Umbilical cord (tissue), 1 donor: ENCODE measurements at regions not wholly inside any gene's neighbourhood (a gene's known extent, or its start where the extent isn't known, plus 50 kb on each side); places are given as distances from the start of the nearest gene placed in this dataset.

Source experiments
- DNase-seq: peaks from one replicate; pipeline ENCODE4 v3.0.0-alpha.2; 2015; ENCODE audit warnings: low spot score

DNA sequence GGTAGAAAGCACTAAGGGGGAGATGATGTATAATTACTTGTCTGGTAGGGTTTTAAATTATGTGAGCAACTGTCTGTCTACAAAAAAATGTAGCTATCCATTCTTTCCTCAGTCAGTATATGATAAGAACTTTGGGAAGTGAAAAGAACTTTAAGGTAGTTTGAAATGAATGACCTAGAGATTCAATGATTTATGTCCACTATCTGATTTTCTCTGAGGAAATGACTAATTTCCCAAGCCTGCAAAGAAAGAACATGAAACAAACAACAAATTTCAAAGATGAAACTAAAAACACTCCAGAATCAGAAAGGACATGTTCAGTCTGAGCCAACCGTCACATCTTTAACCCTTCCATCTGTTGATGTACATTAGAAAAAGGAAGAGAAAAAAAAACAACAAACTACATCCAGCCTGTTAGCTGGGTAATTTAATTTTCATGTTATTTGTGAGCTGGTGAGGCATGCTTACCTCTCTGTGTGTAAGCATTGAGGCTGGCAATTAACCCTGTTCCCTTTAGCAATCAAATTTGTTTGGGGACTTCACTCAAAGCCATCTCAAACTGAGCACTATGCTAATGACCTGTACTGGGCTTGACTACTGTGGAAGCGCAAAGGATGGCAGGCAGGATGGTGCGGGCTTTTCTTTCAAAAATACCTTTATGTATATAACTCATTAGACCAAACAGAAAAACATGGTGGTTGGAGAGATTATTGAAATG is 220.1 kb downstream of the TUSC7 start:
- peak; percentile 18 for DNase-seq

DNA sequence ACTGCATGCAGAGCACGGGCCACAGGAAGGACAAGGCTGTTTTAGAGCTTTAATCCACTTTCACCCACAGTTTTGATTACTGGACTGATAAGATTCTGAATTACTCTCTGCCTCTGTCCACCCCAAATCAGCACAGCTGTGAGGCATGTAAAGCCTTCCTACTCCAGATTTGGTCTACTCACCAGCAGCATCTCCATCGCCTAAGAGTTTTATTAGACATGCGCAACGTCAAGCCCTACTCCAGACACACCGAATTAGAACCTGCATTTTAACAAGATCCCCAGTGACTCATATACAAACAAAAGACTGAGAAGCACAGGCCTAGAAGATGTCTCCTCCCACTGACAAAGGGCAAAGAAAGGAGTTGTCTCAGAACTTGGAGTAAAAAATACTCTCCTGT is 221.2 kb downstream of the TUSC7 start:
- DNase-seq: peak; percentile 13

DNA sequence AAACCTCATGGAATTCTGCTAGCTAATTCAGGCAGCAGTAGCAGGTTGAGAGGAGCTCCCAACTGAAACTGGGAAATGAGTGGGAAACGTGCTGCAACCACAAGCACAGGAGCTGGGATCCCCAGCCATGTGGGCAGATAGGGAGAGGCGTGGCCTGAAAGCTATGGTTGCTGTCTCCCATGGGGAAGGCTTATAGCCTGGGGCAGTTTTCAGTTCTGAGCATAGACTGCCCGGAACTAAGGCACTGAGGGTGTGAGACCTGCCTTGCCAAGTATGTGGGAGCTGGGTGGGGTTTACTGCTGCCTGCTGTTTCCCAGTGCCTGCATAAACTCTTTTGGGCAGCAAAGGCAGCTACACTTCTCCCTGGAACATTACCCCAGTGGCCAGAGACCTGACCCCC is 229.5 kb downstream of the TUSC7 start:
- DNase-seq: no peak

DNA sequence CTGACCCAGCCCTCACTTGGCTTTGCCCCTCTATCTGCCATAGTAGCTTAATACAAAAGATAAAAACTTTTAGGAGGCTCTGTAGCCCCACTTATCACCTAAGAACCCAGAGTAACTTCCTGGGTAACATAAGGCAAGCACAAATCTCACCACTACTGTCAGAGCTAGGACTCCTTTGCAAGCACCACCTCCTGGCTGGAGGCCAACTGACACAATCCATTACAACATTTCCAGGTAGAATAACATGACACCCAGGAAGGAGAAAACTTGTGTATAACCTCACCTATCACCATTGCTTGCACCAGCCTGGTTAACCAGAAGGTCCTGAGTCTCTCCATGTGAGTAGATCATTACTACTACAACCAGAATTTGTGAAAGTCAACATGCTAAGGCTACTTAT is 230.0 kb downstream of the TUSC7 start:
- DNase-seq: no peak

- no peak for DNase-seq
These were observed 231.1 kb downstream of the TUSC7 start for GRCh38 chr3:116940719-116941118.

GRCh38 chr3:116946376-116946775 is 236.8 kb downstream of the TUSC7 start:
- peak; percentile 47 for DNase-seq

DNA sequence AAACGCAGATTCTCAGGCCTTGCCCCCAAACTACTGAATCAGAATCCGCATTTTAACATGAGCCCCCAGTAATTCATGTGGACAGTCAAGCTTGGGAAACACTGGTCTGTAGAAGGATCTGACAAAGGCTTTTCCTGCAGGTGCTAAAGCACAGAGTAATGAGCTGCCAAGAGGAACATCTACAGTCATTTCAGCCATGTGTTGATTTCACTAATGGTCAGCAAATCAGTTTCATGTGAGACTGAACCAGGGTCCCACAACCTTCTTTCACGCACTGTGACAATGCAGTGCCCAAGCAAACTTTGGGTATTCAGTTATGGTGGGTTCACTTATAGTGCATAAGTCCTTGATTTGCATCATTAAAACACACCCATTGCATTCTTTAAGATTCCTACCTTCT is 237.6 kb downstream of the TUSC7 start:
- no peak for DNase-seq

DNA sequence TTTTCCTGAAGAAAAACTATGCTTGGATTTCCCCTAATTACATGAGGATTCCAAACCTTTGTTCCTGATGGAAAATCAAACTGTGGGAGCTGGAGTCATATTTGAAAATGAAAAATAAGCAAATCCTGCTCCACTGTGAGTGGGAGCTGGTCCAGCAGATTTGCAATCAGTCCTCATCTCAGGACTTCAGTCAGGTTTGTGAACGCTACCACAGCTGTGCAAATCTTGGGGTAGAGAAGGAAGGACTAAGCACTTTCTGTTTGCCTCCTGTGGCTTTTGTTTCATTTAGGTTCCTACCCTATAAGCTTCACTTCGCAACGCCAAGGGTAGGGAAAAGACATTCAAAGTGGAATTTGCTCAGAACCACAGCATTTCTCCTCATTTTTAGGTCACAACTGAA is 238.2 kb downstream of the TUSC7 start:
- no peak for DNase-seq

DNA sequence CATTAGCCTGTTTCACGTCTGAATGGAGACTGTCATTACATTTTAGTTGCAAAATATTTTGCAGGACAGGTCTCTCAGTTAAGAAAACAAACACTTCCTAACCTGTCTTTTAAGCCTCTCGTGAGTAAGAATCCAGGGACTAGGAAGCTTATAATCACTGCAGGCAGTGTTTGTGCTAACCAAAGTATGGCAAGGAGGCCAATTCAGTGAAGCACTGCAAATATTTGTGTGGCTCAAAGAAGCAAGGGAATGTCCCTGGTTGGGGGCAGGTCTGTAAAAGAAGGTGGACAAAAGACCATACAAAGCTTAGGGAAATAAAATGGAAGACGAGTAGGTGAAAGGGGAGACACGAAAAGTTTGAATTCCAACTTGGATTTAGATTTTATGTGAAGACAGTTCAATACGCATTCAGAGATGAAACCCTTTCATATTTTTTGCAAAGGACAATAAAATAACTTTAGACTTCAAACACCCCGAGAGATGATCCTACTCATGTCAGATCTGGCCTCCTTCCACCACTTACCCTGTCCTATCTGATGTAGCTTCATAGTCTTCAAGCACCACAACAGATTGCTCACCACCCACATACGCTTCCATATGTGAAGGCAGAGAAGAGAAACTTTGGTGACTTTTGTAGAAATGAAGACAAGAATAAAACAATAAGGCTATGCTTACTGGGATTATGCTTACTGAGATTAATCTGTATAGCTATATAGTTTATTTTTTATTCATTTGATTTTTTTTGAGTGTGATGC is 240.9 kb downstream of the TUSC7 start:
- DNase-seq: peak; percentile 11

DNA sequence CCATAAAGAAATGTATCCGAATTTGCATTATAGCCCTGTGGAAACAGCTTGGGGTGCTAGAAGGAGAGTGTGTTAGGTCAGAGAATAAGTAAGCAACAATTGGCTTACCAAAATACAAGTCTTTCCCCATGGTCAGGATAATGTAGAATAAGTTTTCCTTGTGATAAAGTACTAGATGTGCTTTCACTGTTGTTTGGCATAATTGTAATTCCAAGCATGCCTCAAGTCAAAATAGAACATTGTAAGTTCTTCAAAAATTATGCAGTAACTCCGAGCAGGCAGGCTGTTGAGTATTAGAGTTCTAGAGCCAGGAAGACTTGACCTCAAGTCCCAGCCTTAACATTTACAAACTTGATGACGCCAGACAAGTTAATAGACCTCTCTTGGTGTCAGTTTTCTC is 242.0 kb downstream of the TUSC7 start:
- DNase-seq: peak; percentile 5

- DNase-seq: no peak
These were observed 248.7 kb downstream of the TUSC7 start for GRCh38 chr3:116958291-116958690.

GRCh38 chr3:116961106-116961505 is 251.5 kb downstream of the TUSC7 start:
- DNase-seq: no peak

DNA sequence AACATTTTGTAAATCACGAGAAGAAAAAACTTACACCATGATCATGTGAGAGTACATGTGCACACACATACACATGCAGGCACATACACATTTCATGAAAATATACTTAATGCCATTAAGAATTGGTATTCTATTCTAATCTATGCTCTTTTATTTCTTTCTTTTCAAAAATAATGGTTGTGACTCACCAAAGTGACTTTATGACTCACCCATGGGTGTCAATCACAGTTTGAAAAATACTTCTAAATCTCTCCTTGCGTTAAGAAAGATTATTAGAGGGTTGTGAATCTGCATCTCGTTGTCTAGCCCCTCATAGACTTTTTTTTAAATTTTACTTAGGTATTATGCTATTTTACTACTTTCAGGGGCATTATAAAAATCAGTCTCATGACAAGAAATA is 254.2 kb downstream of the TUSC7 start:
- DNase-seq: no peak

DNA sequence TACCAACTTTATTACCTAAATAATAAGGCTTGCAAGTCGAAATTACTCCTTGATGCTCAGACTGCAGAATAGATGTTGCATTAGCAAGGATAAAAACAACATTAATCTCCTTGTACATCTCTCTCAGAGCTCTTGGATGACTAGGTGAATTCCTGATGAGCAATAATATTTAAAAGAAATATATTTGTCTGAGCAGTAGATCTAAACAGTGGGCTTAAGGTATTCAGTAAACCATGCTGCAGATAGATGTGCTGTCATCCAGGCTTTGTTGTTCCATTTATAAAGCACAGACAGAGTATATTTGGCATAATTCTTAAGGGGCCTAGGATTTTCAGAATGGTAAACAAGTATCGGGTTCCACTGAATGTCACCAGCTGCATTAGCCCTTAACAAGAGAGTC is 257.1 kb downstream of the TUSC7 start:
- DNase-seq: no peak

- no peak for DNase-seq
These were observed 259.6 kb downstream of the TUSC7 start for GRCh38 chr3:116969135-116969534.

GRCh38 chr3:116969646-116970045 is 260.1 kb downstream of the TUSC7 start:
- DNase-seq: no peak

- DNase-seq: no peak
These were observed 262.0 kb downstream of the TUSC7 start for GRCh38 chr3:116971531-116971930.

DNA sequence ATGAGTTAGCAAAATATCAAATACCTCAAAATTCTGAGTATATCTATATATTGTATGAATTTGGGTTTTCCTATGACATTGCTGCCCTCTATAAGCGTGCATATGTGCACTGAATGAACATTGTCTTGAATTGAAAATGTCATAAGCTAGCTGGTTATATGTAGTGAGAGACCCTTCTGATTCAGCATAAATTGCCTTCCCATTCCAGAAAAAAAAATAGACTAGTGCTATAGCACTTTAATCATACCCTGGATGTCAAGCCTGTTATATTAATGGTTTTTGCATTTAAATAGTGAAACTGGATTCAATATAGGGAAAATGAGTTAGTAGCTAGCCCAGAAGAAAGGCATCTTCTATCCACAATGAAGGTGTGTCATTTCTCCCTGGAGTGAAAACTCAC is 265.1 kb downstream of the TUSC7 start:
- DNase-seq: no peak

- DNase-seq: no peak
These were observed 267.9 kb downstream of the TUSC7 start for GRCh38 chr3:116977441-116977840.

DNA sequence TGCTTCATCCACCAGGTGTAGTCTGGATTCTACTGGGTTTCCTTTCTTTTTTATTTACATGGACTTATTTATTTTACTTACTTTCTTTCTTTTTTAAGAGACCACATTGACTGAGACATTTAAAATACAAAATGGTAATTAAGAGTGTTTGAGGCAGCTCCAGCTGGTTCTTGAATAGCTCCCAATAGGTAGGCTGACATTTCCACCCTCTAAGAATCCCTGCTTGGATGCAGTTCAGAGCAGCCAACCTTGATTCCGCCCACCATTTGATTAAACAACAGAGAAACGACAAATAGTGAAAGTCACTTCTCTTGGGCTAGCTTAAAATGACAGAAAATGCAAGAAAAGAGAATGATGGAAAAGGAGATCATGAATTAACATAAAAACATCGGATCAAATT is 270.5 kb downstream of the TUSC7 start:
- DNase-seq: no peak

GRCh38 chr3:116981089-116981488 is 271.5 kb downstream of the TUSC7 start:
- DNase-seq: no peak

DNA sequence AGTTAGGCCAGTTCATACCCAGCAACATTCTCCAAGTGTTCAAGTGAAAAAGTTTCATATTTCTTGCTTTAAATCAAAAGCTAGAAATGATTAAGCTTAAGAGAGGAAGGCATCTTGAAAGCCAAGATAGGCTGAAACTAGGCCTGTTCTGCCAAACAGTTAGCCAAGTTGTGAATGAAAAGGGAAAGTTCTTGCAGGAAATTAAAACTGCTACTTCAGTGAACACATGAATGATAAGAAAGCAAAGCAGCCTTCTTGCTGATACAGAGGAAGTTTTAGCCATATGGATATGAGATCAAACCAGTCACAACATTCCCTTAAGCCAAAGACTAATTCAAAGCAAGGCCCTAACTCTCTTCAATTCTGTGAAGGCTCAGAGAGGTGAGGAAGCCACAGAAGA is 274.7 kb downstream of the TUSC7 start:
- peak; percentile 6 for DNase-seq

- peak; percentile 52 for DNase-seq
These were observed 284.8 kb downstream of the TUSC7 start for GRCh38 chr3:116994351-116994879.
